Neutrophil (primary cell): ENCODE measurements at regions not wholly inside any gene's neighbourhood (a gene's known extent, or its start where the extent isn't known, plus 50 kb on each side); places are given as distances from the start of the nearest gene placed in this dataset.

Experiments
- H3K27ac ChIP-seq: fragments of 200-600 bp; sonication (generic); 2 replicates; pipeline ENCODE4 v1.5.1; 2016; ENCODE audit warnings: mild to moderate bottlenecking, moderate library complexity
- H3K27me3 ChIP-seq: fragments of 200-600 bp; sonication (generic); 2 replicates; pipeline ENCODE4 v1.6.0; 2016; ENCODE audit warnings: mild to moderate bottlenecking
- H3K36me3 ChIP-seq: fragments of 200-600 bp; sonication (generic); 2 replicates; pipeline ENCODE4 v1.5.1; 2017
- H3K4me1 ChIP-seq, 2 experiments: fragments of 200-600 bp in 1 of 2; sonication (generic) in 1 of 2; 1 replicate in 1 of 2; 2 replicates in 1 of 2; pipeline versions ENCODE4 v1.5.1 to v1.6.1; 2013 to 2016; ENCODE audit warnings: low read depth in 1 of 2, low read length in 1 of 2, mild to moderate bottlenecking in 1 of 2, moderate library complexity in 1 of 2; ENCODE audit not compliant: control insufficient read depth in 1 of 2, insufficient read depth in 1 of 2
- H3K4me3 ChIP-seq, 2 experiments: fragments of 200-600 bp in 1 of 2; sonication (generic) in 1 of 2; 1 replicate in 1 of 2; 2 replicates in 1 of 2; pipeline ENCODE4 v1.5.1; 2013 to 2016; ENCODE audit warnings: low read depth in 1 of 2, low read length in 1 of 2, mild to moderate bottlenecking in 1 of 2, moderate library complexity in 1 of 2
- H3K9me3 ChIP-seq: fragments of 200-600 bp; sonication (generic); 2 replicates; pipeline ENCODE4 v1.5.1; 2016
- TF ChIP-seq, protein P1 (sequence below): fragments of 200-600 bp; sonication (generic); IDR thresholded peaks from 2 replicates; pipeline ENCODE4 v1.5.1; 2016; ENCODE audit warnings: antibody characterized with exemption

DNA sequence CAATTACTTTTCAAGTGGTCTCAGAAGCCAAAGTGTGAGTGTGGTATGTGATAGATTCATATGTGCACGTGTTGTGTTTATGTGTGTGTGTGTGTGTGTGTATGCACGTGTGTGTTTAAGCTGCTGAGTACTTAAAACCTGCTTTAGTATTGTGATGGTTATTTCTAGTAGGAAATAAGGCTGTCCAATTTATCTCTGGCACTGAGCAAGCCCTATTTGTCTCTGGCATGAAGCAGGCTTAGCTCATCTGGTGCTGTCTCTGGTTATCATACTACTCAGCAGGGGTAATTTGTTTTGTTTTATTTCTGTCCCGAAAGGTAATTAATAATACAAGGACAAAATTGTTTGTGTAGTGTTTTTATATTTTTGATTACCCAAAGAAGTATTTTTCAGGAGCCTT is 333.7 kb downstream of the FAT3 start:
- TF ChIP-seq, protein P1, sequence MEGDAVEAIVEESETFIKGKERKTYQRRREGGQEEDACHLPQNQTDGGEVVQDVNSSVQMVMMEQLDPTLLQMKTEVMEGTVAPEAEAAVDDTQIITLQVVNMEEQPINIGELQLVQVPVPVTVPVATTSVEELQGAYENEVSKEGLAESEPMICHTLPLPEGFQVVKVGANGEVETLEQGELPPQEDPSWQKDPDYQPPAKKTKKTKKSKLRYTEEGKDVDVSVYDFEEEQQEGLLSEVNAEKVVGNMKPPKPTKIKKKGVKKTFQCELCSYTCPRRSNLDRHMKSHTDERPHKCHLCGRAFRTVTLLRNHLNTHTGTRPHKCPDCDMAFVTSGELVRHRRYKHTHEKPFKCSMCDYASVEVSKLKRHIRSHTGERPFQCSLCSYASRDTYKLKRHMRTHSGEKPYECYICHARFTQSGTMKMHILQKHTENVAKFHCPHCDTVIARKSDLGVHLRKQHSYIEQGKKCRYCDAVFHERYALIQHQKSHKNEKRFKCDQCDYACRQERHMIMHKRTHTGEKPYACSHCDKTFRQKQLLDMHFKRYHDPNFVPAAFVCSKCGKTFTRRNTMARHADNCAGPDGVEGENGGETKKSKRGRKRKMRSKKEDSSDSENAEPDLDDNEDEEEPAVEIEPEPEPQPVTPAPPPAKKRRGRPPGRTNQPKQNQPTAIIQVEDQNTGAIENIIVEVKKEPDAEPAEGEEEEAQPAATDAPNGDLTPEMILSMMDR = no peak
- Histone ChIP-seq H3K27ac (no peak overlapping the region), H3K36me3 (no peaks in the 10 kb centered on the region)

DNA sequence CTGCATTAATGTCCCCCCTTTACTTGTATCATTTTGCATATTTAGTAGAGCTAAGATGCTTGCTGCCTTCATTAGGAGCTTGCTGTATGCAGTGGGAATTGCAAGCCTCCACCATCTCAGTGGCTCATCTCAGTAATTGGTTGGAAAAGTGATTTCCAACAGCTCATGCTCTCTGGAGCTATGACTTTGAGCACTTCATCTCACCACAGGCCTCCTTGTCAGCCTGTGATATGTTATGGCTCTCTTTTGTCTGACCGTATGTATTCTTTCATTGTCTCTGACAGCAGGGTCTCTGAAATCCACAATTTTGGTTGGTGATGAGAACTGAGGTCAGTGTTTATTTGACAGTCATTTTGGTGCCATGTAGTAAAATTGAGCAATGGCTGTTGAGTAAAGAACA is 345.1 kb downstream of the FAT3 start:
- Histone ChIP-seq H3K36me3 (no peaks in the 10 kb centered on the region), H3K27ac (no peak overlapping the region), H3K9me3 (no peaks in the 10 kb centered on the region), H3K27me3 (no peaks in the 10 kb centered on the region), H3K4me1 (no peaks in the 10 kb centered on the region), H3K4me3 (no peak overlapping the region)
- TF ChIP-seq, protein P1 = no peak

More for the DNA sequence above, 333.7 kb downstream of the FAT3 start:
- Histone ChIP-seq H3K4me3 (no peak overlapping the region), H3K9me3 (no peaks in the 10 kb centered on the region), H3K4me1 (no peaks in the 10 kb centered on the region), H3K27me3 (no peaks in the 10 kb centered on the region)

- Histone ChIP-seq H3K4me3 (no peak overlapping the region), H3K9me3 (no peaks in the 10 kb centered on the region), H3K4me1 (no peaks in the 10 kb centered on the region), H3K36me3 (no peaks in the 10 kb centered on the region), H3K27ac (no peak overlapping the region), H3K27me3 (no peaks in the 10 kb centered on the region)
- TF ChIP-seq, protein P1 = no peak
These were observed 347.9 kb downstream of the FAT3 start for GRCh38 chr11:92572559-92572958.

DNA sequence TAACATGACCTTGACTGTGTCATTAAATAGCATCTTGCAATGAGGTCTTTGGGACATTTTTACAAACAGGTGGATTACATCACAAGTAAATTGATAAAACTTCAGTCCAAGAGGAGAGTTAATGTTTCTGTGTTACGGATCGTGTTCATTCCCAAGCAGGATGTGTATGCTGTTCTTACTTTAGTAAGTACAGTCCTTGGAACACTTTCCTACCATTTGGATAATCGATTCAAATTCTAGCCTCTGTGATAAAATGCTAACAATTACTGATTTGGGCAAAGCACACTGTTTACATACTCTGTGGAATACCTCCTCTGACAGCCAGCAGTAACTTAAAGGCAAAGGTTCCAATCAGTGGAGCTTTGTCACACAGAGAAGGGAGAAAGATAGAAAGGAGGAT is 351.7 kb downstream of the FAT3 start:
- Histone ChIP-seq H3K9me3 (no peaks in the 10 kb centered on the region), H3K4me3 (no peak overlapping the region), H3K27ac (no peak overlapping the region), H3K36me3 (no peaks in the 10 kb centered on the region), H3K4me1 (no peaks in the 10 kb centered on the region), H3K27me3 (no peaks in the 10 kb centered on the region)
- TF ChIP-seq, protein P1 = no peak

DNA sequence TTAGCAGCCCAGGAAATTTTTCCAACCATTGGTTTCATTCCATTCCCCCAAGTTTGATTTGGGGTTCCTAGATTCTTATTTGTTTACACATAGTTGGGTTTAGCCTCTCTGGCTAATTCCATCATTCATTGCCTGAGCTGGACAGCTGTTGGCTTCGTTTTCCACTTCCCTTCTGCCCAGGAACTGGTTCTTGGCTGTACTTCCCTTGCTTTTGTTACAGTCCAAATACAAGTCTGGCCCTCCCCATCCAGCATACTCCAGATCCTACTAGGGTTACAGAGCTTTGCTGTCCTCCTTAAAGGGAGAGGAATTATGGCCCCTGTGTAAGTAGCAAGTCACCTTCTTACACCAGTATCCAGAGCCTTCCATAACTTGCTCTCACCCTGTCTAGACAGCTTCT is 356.3 kb downstream of the FAT3 start:
- Histone ChIP-seq H3K36me3 (no peaks in the 10 kb centered on the region), H3K9me3 (no peaks in the 10 kb centered on the region), H3K27ac (no peak overlapping the region), H3K4me1 (no peaks in the 10 kb centered on the region), H3K27me3 (no peaks in the 10 kb centered on the region), H3K4me3 (no peak overlapping the region)
- TF ChIP-seq, protein P1 = no peak

GRCh38 chr11:92588393-92588792 is 363.8 kb downstream of the FAT3 start:
- Histone ChIP-seq H3K36me3 (no peaks in the 10 kb centered on the region), H3K27ac (no peak overlapping the region), H3K4me3 (no peak overlapping the region)

More at GRCh38 chr11:92588393-92588792, 363.8 kb downstream of the FAT3 start:
- Histone ChIP-seq H3K9me3 (no peaks in the 10 kb centered on the region), H3K4me1 (no peaks in the 10 kb centered on the region), H3K27me3 (no peaks in the 10 kb centered on the region)
- TF ChIP-seq, protein P1 = no peak
